Stomach (tissue), 4 donors: ENCODE measurements at regions not wholly inside any gene's neighbourhood (a gene's known extent, or its start where the extent isn't known, plus 50 kb on each side); places are given as distances from the start of the nearest gene placed in this dataset.

ENCODE experiments used
- CTCF ChIP-seq, 7 experiments: fragments of 450-650 bp in 4 of 7; fragments of 200-600 bp in 3 of 7; sonication (generic) in 3 of 7; IDR thresholded peaks; one replicate each; pipeline ENCODE4 v1.5.1; 2016 to 2019; ENCODE audit warnings: antibody characterized with exemption in 7 of 7, control low read depth in 2 of 7, mild to moderate bottlenecking in 1 of 7
- EP300 ChIP-seq: sonication (generic); formaldehyde crosslinking; IDR thresholded peaks from one replicate; pipeline ENCODE4 v1.6.1; 2017; ENCODE audit warnings: antibody characterized with exemption
- POLR2A ChIP-seq, 4 donors: fragments of 450-650 bp; IDR thresholded peaks; one replicate each; pipeline ENCODE4 v1.6.1; 2016; ENCODE audit warnings: antibody characterized with exemption in 4 of 4, control low read depth in 2 of 4, mild to moderate bottlenecking in 1 of 4, moderate library complexity in 1 of 4
- POLR2AphosphoS5 ChIP-seq, 3 donors: sonication (generic); formaldehyde crosslinking; IDR thresholded peaks; one replicate each; pipeline ENCODE4 v1.6.1; 2016; ENCODE audit warnings: antibody characterized with exemption in 3 of 3

- TF ChIP-seq POLR2AphosphoS5 (IDR thresholded peaks at IDR 0.05) (no peak), CTCF (IDR thresholded peaks at IDR 0.05) (no peak), EP300 (no peak), POLR2A (IDR thresholded peaks at IDR 0.05) (no peak)
Observed at GRCh38 chr1:65691972-65692371, 100.7 kb upstream of the PDE4B start.
